HEK293 (cell line): ENCODE measurements at regions not wholly inside any gene's neighbourhood (a gene's known extent, or its start where the extent isn't known, plus 50 kb on each side); places are given as distances from the start of the nearest gene placed in this dataset.
"Not testable (repeated sequence)": the region's sequence is repeated elsewhere in the genome, so short reads cannot be mapped to it uniquely, and the experiment has no call there.

Source experiments
- CTCF ChIA-PET: fragments of 350-600 bp; formaldehyde crosslinking; extraction: SDS; loops from one replicate; lab custom pipeline; 2021; ENCODE audit warnings: antibody characterized with exemption; lab: Yijun Ruan, JAX
- POLR2A ChIA-PET: fragments of 300-600 bp; formaldehyde crosslinking; extraction: SDS; loops from one replicate; lab custom pipeline; 2020; ENCODE audit warnings: antibody characterized with exemption, inconsistent platforms; lab: Yijun Ruan, JAX
- H3K27ac ChIP-seq: fragments of 200-500 bp; sonication (Bioruptor generic); 2 replicates; pipeline ENCODE4 v1.5.1; 2014; ENCODE audit warnings: low read depth, low read length, control low read depth, inconsistent platforms; ENCODE audit errors: extremely low read depth
- H3K36me3 ChIP-seq, 2 experiments: fragments of 200-500 bp in 1 of 2; sonication (Bioruptor generic) in 1 of 2; 1 replicate in 1 of 2; 2 replicates in 1 of 2; pipeline ENCODE4 v1.5.1; 2014 to 2017; ENCODE audit warnings: inconsistent platforms in 2 of 2, low read length in 2 of 2; ENCODE audit not compliant: control insufficient read depth in 2 of 2, insufficient read depth in 1 of 2
- H3K4me1 ChIP-seq: fragments of 200-500 bp; sonication (Bioruptor generic); 2 replicates; pipeline ENCODE4 v1.5.1; 2014; ENCODE audit warnings: mild to moderate bottlenecking, low read length, inconsistent platforms; ENCODE audit not compliant: control insufficient read depth, insufficient read depth
- H3K4me3 ChIP-seq: 2 replicates; pipeline ENCODE4 v1.5.1; 2011; ENCODE audit warnings: low read depth, mild to moderate bottlenecking, control low read depth, low read length, moderate library complexity
- H3K9me3 ChIP-seq: fragments of 200-500 bp; sonication (Bioruptor generic); 2 replicates; pipeline ENCODE4 v1.5.1; 2014; ENCODE audit warnings: low read depth, low read length, inconsistent platforms; ENCODE audit not compliant: control insufficient read depth, insufficient read depth
- AEBP2 ChIP-seq: fragments of 450-650 bp; formaldehyde crosslinking; IDR thresholded peaks from 2 replicates; pipeline ENCODE4 v1.5.1; 2016; ENCODE audit warnings: missing biosample characterization, missing genetic modification characterization, borderline replicate concordance
- EGR2 ChIP-seq: fragments of 450-650 bp; formaldehyde crosslinking; IDR thresholded peaks from 2 replicates; pipeline ENCODE4 v1.5.1; 2016; ENCODE audit warnings: low read depth, missing biosample characterization, missing genetic modification characterization
- KLF1 ChIP-seq: fragments of 450-650 bp; formaldehyde crosslinking; IDR thresholded peaks from 2 replicates; pipeline ENCODE4 v1.5.1; 2016; ENCODE audit warnings: missing biosample characterization, missing genetic modification characterization
- PRDM1 ChIP-seq: fragments of 450-650 bp; formaldehyde crosslinking; IDR thresholded peaks from 2 replicates; pipeline ENCODE4; 2016; ENCODE audit warnings: missing biosample characterization, missing genetic modification characterization
- ZFP69B ChIP-seq: fragments of 450-650 bp; formaldehyde crosslinking; IDR thresholded peaks from 2 replicates; pipeline ENCODE4 v1.5.1; 2016; ENCODE audit warnings: missing biosample characterization, missing genetic modification characterization
- ZNF157 ChIP-seq: fragments of 450-650 bp; formaldehyde crosslinking; IDR thresholded peaks from 2 replicates; pipeline ENCODE4 v1.5.1; 2016; ENCODE audit warnings: missing biosample characterization, missing genetic modification characterization
- ZNF624 ChIP-seq: fragments of 450-650 bp; formaldehyde crosslinking; IDR thresholded peaks from 2 replicates; pipeline ENCODE4 v1.5.1; 2017; ENCODE audit warnings: missing biosample characterization, missing genetic modification characterization
- ZNF654 ChIP-seq: fragments of 450-650 bp; formaldehyde crosslinking; IDR thresholded peaks from 2 replicates; pipeline ENCODE4 v1.5.1; 2016; ENCODE audit warnings: low read depth, missing biosample characterization, missing genetic modification characterization
- ZNF670 ChIP-seq: fragments of 450-650 bp; formaldehyde crosslinking; IDR thresholded peaks from 2 replicates; pipeline ENCODE4 v1.5.1; 2016; ENCODE audit warnings: missing biosample characterization, missing genetic modification characterization, low read depth
- ZNF837 ChIP-seq: fragments of 450-650 bp; formaldehyde crosslinking; IDR thresholded peaks from 2 replicates; pipeline ENCODE4 v1.5.1; 2016; ENCODE audit warnings: missing biosample characterization, missing genetic modification characterization
- TF ChIP-seq, protein P1 (sequence below): fragments of 450-650 bp; formaldehyde crosslinking; conservative IDR thresholded peaks from 2 replicates; pipeline ENCODE4 v1.5.1; 2016; ENCODE audit warnings: low read depth, missing biosample characterization, missing genetic modification characterization
- TF ChIP-seq, protein P2 (sequence below): fragments of 450-650 bp; formaldehyde crosslinking; IDR thresholded peaks from 2 replicates; pipeline ENCODE4 v1.5.1; 2016; ENCODE audit warnings: missing biosample characterization, missing genetic modification characterization
- TF ChIP-seq, protein P3 (sequence below): fragments of 450-650 bp; formaldehyde crosslinking; IDR thresholded peaks from 2 replicates; pipeline ENCODE4 v1.5.1; 2016; ENCODE audit warnings: missing biosample characterization, missing genetic modification characterization

DNA sequence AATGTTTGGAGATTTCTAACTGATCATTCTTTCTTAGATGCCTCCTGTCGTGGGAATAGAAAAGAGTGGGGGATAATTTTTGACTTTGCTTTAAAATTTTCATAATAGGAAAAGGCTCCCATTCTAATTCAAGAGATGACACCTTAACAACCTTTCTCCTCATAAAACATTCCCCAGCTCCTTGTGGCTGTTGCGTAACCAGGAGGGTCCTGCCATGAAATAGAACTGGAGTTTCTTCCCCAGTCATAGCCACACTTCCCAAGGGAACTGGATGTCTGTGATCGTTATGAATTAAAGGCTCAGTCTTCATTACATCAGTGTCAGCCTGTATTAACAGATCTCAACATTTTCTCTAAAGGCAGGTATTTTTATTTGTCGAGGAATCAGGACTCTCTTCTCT lies 119.9 kb upstream of the DAP start (continued):
- TF ChIP-seq, protein P1, sequence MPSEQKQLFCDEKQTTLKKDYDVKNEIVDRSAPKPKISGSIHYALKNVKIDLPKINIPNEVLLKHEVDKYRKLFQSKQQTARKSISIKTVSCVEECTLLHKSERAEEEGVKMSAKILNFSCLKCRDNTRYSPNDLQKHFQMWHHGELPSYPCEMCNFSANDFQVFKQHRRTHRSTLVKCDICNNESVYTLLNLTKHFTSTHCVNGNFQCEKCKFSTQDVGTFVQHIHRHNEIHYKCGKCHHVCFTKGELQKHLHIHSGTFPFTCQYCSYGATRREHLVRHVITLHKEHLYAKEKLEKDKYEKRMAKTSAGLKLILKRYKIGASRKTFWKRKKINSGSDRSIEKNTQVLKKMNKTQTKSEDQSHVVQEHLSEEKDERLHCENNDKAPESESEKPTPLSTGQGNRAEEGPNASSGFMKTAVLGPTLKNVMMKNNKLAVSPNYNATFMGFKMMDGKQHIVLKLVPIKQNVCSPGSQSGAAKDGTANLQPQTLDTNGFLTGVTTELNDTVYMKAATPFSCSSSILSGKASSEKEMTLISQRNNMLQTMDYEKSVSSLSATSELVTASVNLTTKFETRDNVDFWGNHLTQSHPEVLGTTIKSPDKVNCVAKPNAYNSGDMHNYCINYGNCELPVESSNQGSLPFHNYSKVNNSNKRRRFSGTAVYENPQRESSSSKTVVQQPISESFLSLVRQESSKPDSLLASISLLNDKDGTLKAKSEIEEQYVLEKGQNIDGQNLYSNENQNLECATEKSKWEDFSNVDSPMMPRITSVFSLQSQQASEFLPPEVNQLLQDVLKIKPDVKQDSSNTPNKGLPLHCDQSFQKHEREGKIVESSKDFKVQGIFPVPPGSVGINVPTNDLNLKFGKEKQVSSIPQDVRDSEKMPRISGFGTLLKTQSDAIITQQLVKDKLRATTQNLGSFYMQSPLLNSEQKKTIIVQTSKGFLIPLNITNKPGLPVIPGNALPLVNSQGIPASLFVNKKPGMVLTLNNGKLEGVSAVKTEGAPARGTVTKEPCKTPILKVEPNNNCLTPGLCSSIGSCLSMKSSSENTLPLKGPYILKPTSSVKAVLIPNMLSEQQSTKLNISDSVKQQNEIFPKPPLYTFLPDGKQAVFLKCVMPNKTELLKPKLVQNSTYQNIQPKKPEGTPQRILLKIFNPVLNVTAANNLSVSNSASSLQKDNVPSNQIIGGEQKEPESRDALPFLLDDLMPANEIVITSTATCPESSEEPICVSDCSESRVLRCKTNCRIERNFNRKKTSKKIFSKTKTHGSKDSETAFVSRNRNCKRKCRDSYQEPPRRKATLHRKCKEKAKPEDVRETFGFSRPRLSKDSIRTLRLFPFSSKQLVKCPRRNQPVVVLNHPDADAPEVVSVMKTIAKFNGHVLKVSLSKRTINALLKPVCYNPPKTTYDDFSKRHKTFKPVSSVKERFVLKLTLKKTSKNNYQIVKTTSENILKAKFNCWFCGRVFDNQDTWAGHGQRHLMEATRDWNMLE (tag by site-specific recombination), result no peak
- no peak for TF ChIP-seq PRDM1 (tag by site-specific recombination)
- TF ChIP-seq AEBP2, result no peak
- TF ChIP-seq ZNF654 (tag by site-specific recombination), result no peak
- TF ChIP-seq ZNF837, result no peak

DNA sequence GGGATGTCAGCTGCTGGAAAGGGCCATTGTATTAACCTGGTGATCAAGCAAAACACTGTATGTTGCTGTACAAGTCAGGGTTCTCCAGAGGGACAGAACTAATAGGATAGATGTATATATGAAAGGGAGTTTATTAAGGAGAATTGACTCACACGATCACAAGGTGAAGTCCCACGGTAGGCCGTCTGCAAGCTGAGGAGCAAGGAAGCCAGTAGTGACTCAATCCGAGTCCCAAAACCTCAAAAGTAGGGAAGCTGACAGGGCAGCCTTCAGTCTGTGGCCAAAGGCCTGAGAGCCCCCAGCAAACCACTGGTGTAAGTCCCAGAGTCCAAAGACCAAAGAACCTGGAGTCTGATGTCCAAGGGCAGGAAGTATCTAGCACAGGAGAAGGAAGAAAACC lies 116.0 kb upstream of the DAP start:
- H3K4me3 ChIP-seq, H3K4me1 ChIP-seq, POLR2A ChIA-PET, H3K36me3 ChIP-seq, H3K9me3 ChIP-seq, H3K27ac ChIP-seq: not testable (repeated sequence)
- CTCF ChIA-PET, result interaction anchor here (0.5 to 1.4 kb wide), 3 partner anchors 13 to 594 kb away, joined by 3 to 9 read pairs (median 6); no protein-coding TSS in a partner anchor

- no peak overlapping the region for H3K4me3 ChIP-seq
- no peaks in the 10 kb centered on the region for H3K9me3 ChIP-seq
- H3K27ac ChIP-seq, result no peak overlapping the region
- no peaks in the 10 kb centered on the region for H3K4me1 ChIP-seq
- H3K36me3 ChIP-seq, result no peaks in the 10 kb centered on the region
- CTCF ChIA-PET, result interaction anchor here (1.0 to 1.4 kb wide), 4 partner anchors 12 to 173 kb away, joined by 3 to 9 read pairs (median 4); no protein-coding TSS in a partner anchor
- no peak for TF ChIP-seq ZNF624 (tag by site-specific recombination)
- TF ChIP-seq, protein P2, sequence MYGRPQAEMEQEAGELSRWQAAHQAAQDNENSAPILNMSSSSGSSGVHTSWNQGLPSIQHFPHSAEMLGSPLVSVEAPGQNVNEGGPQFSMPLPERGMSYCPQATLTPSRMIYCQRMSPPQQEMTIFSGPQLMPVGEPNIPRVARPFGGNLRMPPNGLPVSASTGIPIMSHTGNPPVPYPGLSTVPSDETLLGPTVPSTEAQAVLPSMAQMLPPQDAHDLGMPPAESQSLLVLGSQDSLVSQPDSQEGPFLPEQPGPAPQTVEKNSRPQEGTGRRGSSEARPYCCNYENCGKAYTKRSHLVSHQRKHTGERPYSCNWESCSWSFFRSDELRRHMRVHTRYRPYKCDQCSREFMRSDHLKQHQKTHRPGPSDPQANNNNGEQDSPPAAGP (tag by site-specific recombination), result no peak
- TF ChIP-seq EGR2 (tag by site-specific recombination), result no peak
- no peak for TF ChIP-seq ZFP69B
- TF ChIP-seq ZNF157, result no peak
- TF ChIP-seq, protein P3, sequence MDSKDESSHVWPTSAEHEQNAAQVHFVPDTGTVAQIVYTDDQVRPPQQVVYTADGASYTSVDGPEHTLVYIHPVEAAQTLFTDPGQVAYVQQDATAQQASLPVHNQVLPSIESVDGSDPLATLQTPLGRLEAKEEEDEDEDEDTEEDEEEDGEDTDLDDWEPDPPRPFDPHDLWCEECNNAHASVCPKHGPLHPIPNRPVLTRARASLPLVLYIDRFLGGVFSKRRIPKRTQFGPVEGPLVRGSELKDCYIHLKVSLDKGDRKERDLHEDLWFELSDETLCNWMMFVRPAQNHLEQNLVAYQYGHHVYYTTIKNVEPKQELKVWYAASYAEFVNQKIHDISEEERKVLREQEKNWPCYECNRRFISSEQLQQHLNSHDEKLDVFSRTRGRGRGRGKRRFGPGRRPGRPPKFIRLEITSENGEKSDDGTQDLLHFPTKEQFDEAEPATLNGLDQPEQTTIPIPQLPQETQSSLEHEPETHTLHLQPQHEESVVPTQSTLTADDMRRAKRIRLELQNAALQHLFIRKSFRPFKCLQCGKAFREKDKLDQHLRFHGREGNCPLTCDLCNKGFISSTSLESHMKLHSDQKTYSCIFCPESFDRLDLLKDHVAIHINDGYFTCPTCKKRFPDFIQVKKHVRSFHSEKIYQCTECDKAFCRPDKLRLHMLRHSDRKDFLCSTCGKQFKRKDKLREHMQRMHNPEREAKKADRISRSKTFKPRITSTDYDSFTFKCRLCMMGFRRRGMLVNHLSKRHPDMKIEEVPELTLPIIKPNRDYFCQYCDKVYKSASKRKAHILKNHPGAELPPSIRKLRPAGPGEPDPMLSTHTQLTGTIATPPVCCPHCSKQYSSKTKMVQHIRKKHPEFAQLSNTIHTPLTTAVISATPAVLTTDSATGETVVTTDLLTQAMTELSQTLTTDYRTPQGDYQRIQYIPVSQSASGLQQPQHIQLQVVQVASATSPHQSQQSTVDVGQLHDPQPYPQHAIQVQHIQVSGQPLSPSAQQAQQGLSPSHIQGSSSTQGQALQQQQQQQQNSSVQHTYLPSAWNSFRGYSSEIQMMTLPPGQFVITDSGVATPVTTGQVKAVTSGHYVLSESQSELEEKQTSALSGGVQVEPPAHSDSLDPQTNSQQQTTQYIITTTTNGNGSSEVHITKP (tag by site-specific recombination), result no peak
- no peak for TF ChIP-seq KLF1 (tag by site-specific recombination)
- TF ChIP-seq ZNF670 (tag by site-specific recombination), result no peak
- POLR2A ChIA-PET, result no interaction called here
Measured at GRCh38 chr5:10876006-10876744, 115.1 kb upstream of the DAP start.
